IMR-90 (cell line): ENCODE measurements at regions not wholly inside any gene's neighbourhood (a gene's known extent, or its start where the extent isn't known, plus 50 kb on each side); places are given as distances from the start of the nearest gene placed in this dataset.

Experiments used
- ATAC-seq: fragments of 200-7000 bp; cut with Tn5 transposase; 2 replicates; pipeline ENCODE4 v1.9.1; 2020; ENCODE audit warnings: low read depth, mild to moderate bottlenecking, moderate library complexity
- BruUV-seq: library from RNA; stranded (reverse); fragments of 400-500 nt; replicated peaks from 2 replicates; lab custom pipeline; 2021; lab: Mats Ljungman, UMichigan
- CTCF ChIA-PET: fragments of 300-600 bp; formaldehyde crosslinking; extraction: SDS; loops from one replicate; lab custom pipeline; 2021; ENCODE audit warnings: antibody characterized with exemption; lab: Yijun Ruan, JAX
- POLR2A ChIA-PET: fragments of 300-600 bp; sonication (Branson Sonifier 250); formaldehyde crosslinking; loops from one replicate; lab custom pipeline; 2022; ENCODE audit warnings: antibody characterized with exemption; ENCODE audit not compliant: unreplicated experiment; lab: Charles Lee
- DNase-seq: peaks from one replicate; pipeline ENCODE4 v3.0.0; 2013
- H2AFZ ChIP-seq: replicated peaks from 2 replicates; pipeline ENCODE3; 2013; ENCODE audit warnings: low read length, mild to moderate bottlenecking; ENCODE audit not compliant: poor library complexity
- H2AK5ac ChIP-seq: 2 replicates; pipeline ENCODE4 v1.6.1; 2013; ENCODE audit warnings: low read depth, low read length, inconsistent platforms
- H2AK9ac ChIP-seq: replicated peaks from 2 replicates; pipeline ENCODE3; 2013; ENCODE audit warnings: mild to moderate bottlenecking, low read depth, low read length, moderate library complexity; ENCODE audit not compliant: poor library complexity
- H2BK120ac ChIP-seq: 2 replicates; pipeline ENCODE4 v1.6.1; 2013; ENCODE audit warnings: low read depth, low read length, inconsistent platforms
- H2BK15ac ChIP-seq: 3 replicates; pipeline ENCODE4 v1.6.1; 2013; ENCODE audit warnings: low read depth, low read length, inconsistent platforms
- H2BK20ac ChIP-seq: 2 replicates; pipeline ENCODE4 v1.6.1; 2013; ENCODE audit warnings: low read depth, mild to moderate bottlenecking, inconsistent platforms, low read length, moderate library complexity
- H2BK5ac ChIP-seq: 2 replicates; pipeline ENCODE4 v1.6.1; 2013; ENCODE audit warnings: mild to moderate bottlenecking, low read depth, low read length, inconsistent platforms; ENCODE audit not compliant: poor library complexity, severe bottlenecking
- H3K14ac ChIP-seq: replicated peaks from 2 replicates; pipeline ENCODE4 v1.6.1; 2013; ENCODE audit warnings: low read depth, low read length, inconsistent platforms
- H3K18ac ChIP-seq: 2 replicates; pipeline ENCODE4 v1.6.1; 2013; ENCODE audit warnings: low read depth, low read length, control low read depth
- H3K23ac ChIP-seq: 2 replicates; pipeline ENCODE4 v1.6.1; 2013; ENCODE audit warnings: low read depth, low read length, inconsistent platforms
- H3K27ac ChIP-seq: 2 replicates; pipeline ENCODE4 v1.5.1; 2013; ENCODE audit warnings: mild to moderate bottlenecking, control low read depth, low read length; ENCODE audit not compliant: insufficient read depth
- H3K27me3 ChIP-seq: 2 replicates; pipeline ENCODE4 v1.6.1; 2013; ENCODE audit warnings: low read length; ENCODE audit not compliant: control insufficient read depth, insufficient read depth
- H3K36me3 ChIP-seq: 2 replicates; pipeline ENCODE4 v1.6.1; 2013; ENCODE audit warnings: low read length, mixed read lengths; ENCODE audit not compliant: control insufficient read depth, insufficient read depth
- H3K4ac ChIP-seq: 2 replicates; pipeline ENCODE4 v1.6.1; 2013; ENCODE audit warnings: low read depth, low read length, inconsistent platforms
- H3K4me1 ChIP-seq: 2 replicates; pipeline ENCODE4 v1.6.1; 2013; ENCODE audit warnings: low read length, mixed read lengths; ENCODE audit not compliant: control insufficient read depth, insufficient read depth
- H3K4me2 ChIP-seq: 2 replicates; pipeline ENCODE4 v1.6.1; 2013; ENCODE audit warnings: low read depth, mild to moderate bottlenecking, control low read depth, low read length, moderate library complexity
- H3K4me3 ChIP-seq: 2 replicates; pipeline ENCODE4 v1.5.1; 2013; ENCODE audit warnings: low read depth, mild to moderate bottlenecking, control low read depth, low read length, moderate library complexity; ENCODE audit not compliant: insufficient read depth
- H3K56ac ChIP-seq: 2 replicates; pipeline ENCODE4 v1.6.1; 2013; ENCODE audit warnings: low read length, inconsistent platforms; ENCODE audit not compliant: insufficient read depth; ENCODE audit errors: extremely low read depth
- H3K79me1 ChIP-seq, 2 experiments: 2 replicates each; pipeline ENCODE4 v1.6.1; 2013; ENCODE audit warnings: low read length in 2 of 2, inconsistent platforms in 1 of 2, low read depth in 1 of 2
- H3K9ac ChIP-seq: 2 replicates; pipeline ENCODE4 v1.6.1; 2013; ENCODE audit warnings: low read depth, low read length, control low read depth
- H3K9me1 ChIP-seq: 2 replicates; pipeline ENCODE4 v1.6.1; 2013; ENCODE audit warnings: low read length, inconsistent platforms; ENCODE audit not compliant: insufficient read depth
- H3K9me3 ChIP-seq: 2 replicates; pipeline ENCODE4 v1.6.1; 2013; ENCODE audit warnings: low read length; ENCODE audit not compliant: control insufficient read depth, insufficient read depth
- H4K20me1 ChIP-seq: 2 replicates; pipeline ENCODE4 v1.6.1; 2013; ENCODE audit warnings: low read length, inconsistent platforms; ENCODE audit not compliant: insufficient read depth
- H4K5ac ChIP-seq: 2 replicates; pipeline ENCODE4 v1.6.1; 2013; ENCODE audit warnings: mild to moderate bottlenecking, low read depth, low read length, control low read depth
- H4K8ac ChIP-seq, 2 experiments: 2 replicates each; pipeline ENCODE4 v1.6.1; 2013; ENCODE audit warnings: low read depth in 2 of 2, low read length in 2 of 2, control low read depth in 1 of 2, inconsistent platforms in 1 of 2
- H4K91ac ChIP-seq: 2 replicates; pipeline ENCODE4 v1.6.1; 2013; ENCODE audit warnings: low read depth, low read length, inconsistent platforms; ENCODE audit not compliant: insufficient read depth
- BHLHE40 ChIP-seq: fragments of 150-350 bp; IDR thresholded peaks from 2 replicates; pipeline ENCODE4 v1.6.1; 2016; ENCODE audit warnings: mild to moderate bottlenecking, low read depth, low read length
- CEBPB ChIP-seq: IDR thresholded peaks from 2 replicates; pipeline ENCODE4 v1.6.1; 2012; ENCODE audit warnings: low read depth, low read length, improper control_type of control experiment
- CHD1 ChIP-seq: IDR thresholded peaks from 2 replicates; pipeline ENCODE4 v1.6.1; 2012; ENCODE audit warnings: low read depth, low read length, improper control_type of control experiment
- CTCF ChIP-seq: conservative IDR thresholded peaks from 2 replicates; pipeline ENCODE4 v1.5.1; 2012; ENCODE audit warnings: mild to moderate bottlenecking, low read depth, low read length, improper control_type of control experiment
- ELK1 ChIP-seq: fragments of 150-350 bp; IDR thresholded peaks from 2 replicates; pipeline ENCODE4 v1.6.1; 2016; ENCODE audit warnings: low read depth, mild to moderate bottlenecking, low read length, moderate library complexity, borderline replicate concordance
- FOS ChIP-seq: fragments of 150-350 bp; IDR thresholded peaks from 2 replicates; pipeline ENCODE4 v1.6.1; 2016; ENCODE audit warnings: low read depth, low read length
- MAFK ChIP-seq: IDR thresholded peaks from 2 replicates; pipeline ENCODE4 v1.6.1; 2012; ENCODE audit warnings: low read depth, low read length, improper control_type of control experiment
- MAZ ChIP-seq: IDR thresholded peaks from 2 replicates; pipeline ENCODE4 v1.6.1; 2012; ENCODE audit warnings: low read depth, mild to moderate bottlenecking, low read length, improper control_type of control experiment, moderate library complexity, borderline replicate concordance
- MXI1 ChIP-seq: IDR thresholded peaks from 2 replicates; pipeline ENCODE4 v1.6.1; 2012; ENCODE audit warnings: low read depth, mild to moderate bottlenecking, low read length, moderate library complexity, borderline replicate concordance
- NFE2L2 ChIP-seq: fragments of 150-350 bp; IDR thresholded peaks from 2 replicates; pipeline ENCODE4 v1.6.1; 2016; ENCODE audit warnings: low read depth, mild to moderate bottlenecking, low read length
- POLR2A ChIP-seq: IDR thresholded peaks from 2 replicates; pipeline ENCODE4 v1.6.1; 2012; ENCODE audit warnings: mild to moderate bottlenecking, low read depth, low read length
- RAD21 ChIP-seq: IDR thresholded peaks from 2 replicates; pipeline ENCODE4 v1.6.1; 2012; ENCODE audit warnings: low read length, improper control_type of control experiment
- RCOR1 ChIP-seq: IDR thresholded peaks from 2 replicates; pipeline ENCODE4 v1.6.1; 2012; ENCODE audit warnings: mild to moderate bottlenecking, low read length, improper control_type of control experiment; ENCODE audit not compliant: insufficient replicate concordance
- RFX5 ChIP-seq: IDR thresholded peaks from 2 replicates; pipeline ENCODE4 v1.8.0; 2012; ENCODE audit warnings: low read depth, mild to moderate bottlenecking, low read length, moderate library complexity
- SMC3 ChIP-seq: fragments of 150-350 bp; IDR thresholded peaks from 2 replicates; pipeline ENCODE4 v1.6.1; 2016; ENCODE audit warnings: low read depth, mild to moderate bottlenecking, antibody characterized with exemption, low read length, moderate library complexity
- WGBS, 2 experiments: methylation state at CpG; one replicate each; pipeline versions ENCODE4 v1.1.5 to v1.1.7; 2013; ENCODE audit warnings: missing lambda C conversion rate in 2 of 2; ENCODE audit not compliant: insufficient read length in 1 of 2; ENCODE audit errors: extremely low coverage in 2 of 2; 5-methylcytosine and 5-hydroxymethylcytosine counted together
- dilution Hi-C: fragments of 300-500 bp; cut with HindIII; formaldehyde crosslinking; loops from one replicate; pipeline ENCODE4 v1.14.3; 2018; ENCODE audit warnings: low sequenced_read_pairs; ENCODE audit not compliant: unreplicated experiment
- in situ Hi-C: fragments of 300-500 bp; cut with MboI; formaldehyde crosslinking; loops from 3 replicates; pipeline ENCODE4 v1.14.3; 2019; ENCODE audit warnings: low sequenced_read_pairs, inconsistent platforms, mixed read lengths
- intact Hi-C: fragments of 100-400 bp; cut with micrococcal nuclease; formaldehyde crosslinking; loops from 2 replicates; pipeline ENCODE4 v1.10.0; 2022
- TF ChIP-seq, protein P1 (sequence below): fragments of 150-350 bp; IDR thresholded peaks from 2 replicates; pipeline ENCODE4 v1.6.1; 2017; ENCODE audit warnings: mild to moderate bottlenecking, antibody characterized with exemption, low read length, low read depth

DNA sequence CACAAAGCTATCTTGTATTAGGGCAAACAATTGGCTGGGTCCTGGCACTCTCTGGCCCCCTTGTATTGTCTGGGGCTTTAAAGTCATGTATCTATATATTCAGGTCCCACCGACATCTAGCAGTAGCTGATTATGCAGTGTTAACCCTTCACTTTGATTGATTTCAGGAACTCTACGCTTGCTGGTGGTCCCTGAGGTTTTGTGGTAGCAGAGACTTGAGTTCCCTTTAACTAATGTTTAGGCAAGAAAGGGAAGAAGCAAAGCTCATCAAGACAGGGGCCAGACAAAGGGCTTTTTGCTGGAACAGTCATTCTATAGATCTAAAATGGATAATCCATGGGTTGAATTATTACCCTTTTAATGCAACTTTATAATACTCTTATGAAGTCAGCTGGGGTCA, 95.3 kb upstream of the EPB41L3 start:
- no peak overlapping the region for H3K23ac ChIP-seq
- no peak overlapping the region for H3K4me3 ChIP-seq
- H4K5ac ChIP-seq = no peak overlapping the region
- ATAC-seq = no peak
- no peak overlapping the region for H2AK5ac ChIP-seq
- no CpG with 5 or more reads among the region's 2 CpGs for WGBS, 2 experiments
- no peaks in the 10 kb centered on the region for H3K9me3 ChIP-seq
- H3K27me3 ChIP-seq = peaks cover 9% of the 10 kb centered on the region
- H2BK5ac ChIP-seq = no peak overlapping the region
- no peak overlapping the region for H3K56ac ChIP-seq
- H3K4ac ChIP-seq = no peak overlapping the region
- intact Hi-C loops (no loop called here), dilution Hi-C loops (no loop called here), in situ Hi-C loops (no loop called here)
- no peak for DNase-seq
- H3K14ac ChIP-seq = no peak overlapping the region
- no peaks in the 10 kb centered on the region for H3K4me1 ChIP-seq
- no peak overlapping the region for H2BK15ac ChIP-seq
- no peak overlapping the region for H2AK9ac ChIP-seq
- no peak overlapping the region for H3K4me2 ChIP-seq
- H3K18ac ChIP-seq = no peak overlapping the region
- no peaks in the 10 kb centered on the region for H3K79me1 ChIP-seq
- TF ChIP-seq MAZ = no peak
- TF ChIP-seq, protein P1, sequence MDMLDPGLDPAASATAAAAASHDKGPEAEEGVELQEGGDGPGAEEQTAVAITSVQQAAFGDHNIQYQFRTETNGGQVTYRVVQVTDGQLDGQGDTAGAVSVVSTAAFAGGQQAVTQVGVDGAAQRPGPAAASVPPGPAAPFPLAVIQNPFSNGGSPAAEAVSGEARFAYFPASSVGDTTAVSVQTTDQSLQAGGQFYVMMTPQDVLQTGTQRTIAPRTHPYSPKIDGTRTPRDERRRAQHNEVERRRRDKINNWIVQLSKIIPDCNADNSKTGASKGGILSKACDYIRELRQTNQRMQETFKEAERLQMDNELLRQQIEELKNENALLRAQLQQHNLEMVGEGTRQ = no peak
- TF ChIP-seq CHD1 = no peak
- TF ChIP-seq RCOR1 = no peak
- no peak for TF ChIP-seq NFE2L2
- TF ChIP-seq BHLHE40 = no peak
- no peak for TF ChIP-seq ELK1
- no peak for TF ChIP-seq CEBPB
- no peak for TF ChIP-seq CTCF
- no peak for TF ChIP-seq RFX5
- no peak for TF ChIP-seq FOS
- TF ChIP-seq SMC3 = no peak
- no peak for TF ChIP-seq MXI1
- TF ChIP-seq RAD21 = no peak
- TF ChIP-seq POLR2A = no peak
- no peak for TF ChIP-seq MAFK
- H2BK20ac ChIP-seq = no peak overlapping the region
- ChIA-PET CTCF (interaction anchor here (0.6 kb wide), 1 partner anchor 103 kb away, joined by 7 read pairs; no protein-coding TSS in a partner anchor), POLR2A (no interaction called here)
- no peak overlapping the region for H2AFZ ChIP-seq
- no peaks in the 10 kb centered on the region for H4K20me1 ChIP-seq
- H3K9me1 ChIP-seq = no peaks in the 10 kb centered on the region
- no peak overlapping the region for H2BK120ac ChIP-seq
- BruUV-seq = no TSS peak
- no peak overlapping the region for H3K9ac ChIP-seq
- no peak overlapping the region for H4K91ac ChIP-seq
- H3K27ac ChIP-seq = no peak overlapping the region
- no peaks in the 10 kb centered on the region for H3K36me3 ChIP-seq
- H4K8ac ChIP-seq = no peak overlapping the region
